ENCODE measurements at regions not wholly inside any gene's neighbourhood (a gene's known extent, or its start where the extent isn't known, plus 50 kb on each side); places are given as distances from the start of the nearest gene placed in this dataset.

- TF ChIP-seq CTCF (optimal IDR thresholded peaks at IDR 0.05 in 1 of 3, IDR thresholded peaks at IDR 0.05 in 1 of 3, conservative IDR thresholded peaks at IDR 0.05 in 1 of 3; ENCODE audit: extremely low read depth in 1 of 3, insufficient read depth in 2 of 3, low read length in 3 of 3) (peak; percentile 38 to 65 (median 64)), EZH2 (IDR thresholded peaks at IDR 0.05; ENCODE audit: low read length) (no peak)
- H3K4me2 ChIP-seq (ENCODE audit: control insufficient read depth, extremely low read depth, insufficient read depth, low read depth, low read length), result no peak overlapping the region
- no peaks in the 10 kb centered on the region for H4K20me1 ChIP-seq (ENCODE audit: control insufficient read depth, extremely low read depth, insufficient read depth, low read length)
- DNase-seq (ENCODE audit: low read depth, low spot score), result no peak
- no peaks in the 10 kb centered on the region for H3K27me3 ChIP-seq (ENCODE audit: control insufficient read depth, extremely low read depth, insufficient read depth, low read length)
- peak; percentile 23 for FAIRE-seq
- H3K27ac ChIP-seq (ENCODE audit: control insufficient read depth, insufficient read depth, low read length), result no peak overlapping the region
- no peak overlapping the region for H3K4me3 ChIP-seq (ENCODE audit: control insufficient read depth in 2 of 3, extremely low read depth in 1 of 3, insufficient read depth in 2 of 3, low read depth in 1 of 3, low read length in 3 of 3)
- H3K9me3 ChIP-seq (ENCODE audit: control insufficient read depth, low read depth, low read length), result peaks cover 5% of the 10 kb centered on the region
- dilution Hi-C loops (cut with MboI; ENCODE audit: extremely low pct_ligation_motif_present, low sequenced_read_pairs), result no loop called here
- peaks cover 3% of the 10 kb centered on the region for H3K4me1 ChIP-seq (ENCODE audit: control insufficient read depth, extremely low read depth, insufficient read depth, low read length)
- no peaks in the 10 kb centered on the region for H3K79me2 ChIP-seq (ENCODE audit: control insufficient read depth, insufficient read depth, low read length)
- no peak overlapping the region for H2AFZ ChIP-seq (ENCODE audit: control insufficient read depth, low read length)
- no peaks in the 10 kb centered on the region for H3K9me1 ChIP-seq (ENCODE audit: control insufficient read depth, extremely low read depth, insufficient read depth, low read length)
- H3K9ac ChIP-seq (ENCODE audit: control insufficient read depth, extremely low read depth, insufficient read depth, low read length), result no peak overlapping the region
- H3K36me3 ChIP-seq (ENCODE audit: control insufficient read depth in 2 of 2, extremely low read depth in 1 of 2, insufficient read depth in 2 of 2, low read length in 2 of 2), result peaks cover 18 to 35% of the 10 kb centered on the region in 2 experiments
These were observed 107.8 kb downstream of the ZFP64 start for GRCh38 chr20:52083627-52084232.

DNA sequence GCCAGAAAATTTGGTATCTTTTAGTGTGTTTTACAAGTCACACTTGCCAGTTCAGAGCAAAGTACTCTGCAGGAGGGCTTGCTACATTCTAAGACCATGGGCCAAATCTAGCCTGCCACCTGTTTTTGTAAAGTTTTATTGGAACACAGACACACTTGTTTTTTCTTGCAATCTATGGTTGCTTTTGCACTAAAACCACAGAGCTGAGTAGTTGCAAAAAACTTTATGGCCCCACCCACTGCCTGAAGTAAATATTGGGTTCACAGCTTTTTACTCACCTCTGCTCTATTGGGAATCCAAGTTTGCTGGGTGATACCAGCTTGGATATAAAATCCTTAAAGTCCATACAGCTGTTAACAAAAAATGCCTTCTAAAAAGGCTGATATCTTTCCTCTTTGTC, 109.0 kb downstream of the ZFP64 start:
- Histone ChIP-seq H3K27me3 (ENCODE audit: control insufficient read depth, extremely low read depth, insufficient read depth, low read length) (no peaks in the 10 kb centered on the region), H3K4me3 (ENCODE audit: control insufficient read depth in 2 of 3, extremely low read depth in 1 of 3, insufficient read depth in 2 of 3, low read depth in 1 of 3, low read length in 3 of 3) (no peak overlapping the region), H4K20me1 (ENCODE audit: control insufficient read depth, extremely low read depth, insufficient read depth, low read length) (no peaks in the 10 kb centered on the region), H3K9me1 (ENCODE audit: control insufficient read depth, extremely low read depth, insufficient read depth, low read length) (no peaks in the 10 kb centered on the region), H3K4me1 (ENCODE audit: control insufficient read depth, extremely low read depth, insufficient read depth, low read length) (peaks cover 3% of the 10 kb centered on the region), H3K9me3 (ENCODE audit: control insufficient read depth, low read depth, low read length) (peaks cover 4% of the 10 kb centered on the region), H3K27ac (ENCODE audit: control insufficient read depth, insufficient read depth, low read length) (no peak overlapping the region), H3K36me3 (ENCODE audit: control insufficient read depth in 2 of 2, extremely low read depth in 1 of 2, insufficient read depth in 2 of 2, low read length in 2 of 2) (peaks cover 16 to 25% of the 10 kb centered on the region in 2 experiments), H3K4me2 (ENCODE audit: control insufficient read depth, extremely low read depth, insufficient read depth, low read depth, low read length) (no peak overlapping the region), H2AFZ (ENCODE audit: control insufficient read depth, low read length) (no peak overlapping the region), H3K9ac (ENCODE audit: control insufficient read depth, extremely low read depth, insufficient read depth, low read length) (no peak overlapping the region), H3K79me2 (ENCODE audit: control insufficient read depth, insufficient read depth, low read length) (no peaks in the 10 kb centered on the region)
- FAIRE-seq (no peak), DNase-seq (ENCODE audit: low read depth, low spot score) (no peak)
- dilution Hi-C loops (cut with MboI; ENCODE audit: extremely low pct_ligation_motif_present, low sequenced_read_pairs), result no loop called here
- no peak for TF ChIP-seq CTCF (optimal IDR thresholded peaks at IDR 0.05 in 1 of 3, IDR thresholded peaks at IDR 0.05 in 1 of 3, conservative IDR thresholded peaks at IDR 0.05 in 1 of 3; ENCODE audit: extremely low read depth in 1 of 3, insufficient read depth in 2 of 3, low read length in 3 of 3)
- TF ChIP-seq EZH2 (IDR thresholded peaks at IDR 0.05; ENCODE audit: low read length), result no peak
